HCT116 (cell line): ENCODE measurements at regions not wholly inside any gene's neighbourhood (a gene's known extent, or its start where the extent isn't known, plus 50 kb on each side); places are given as distances from the start of the nearest gene placed in this dataset.

Experiments
- ATAC-seq: fragments of 200-7000 bp; cut with Tn5 transposase; 2 replicates; pipeline ENCODE4 v1.9.1; 2020; ENCODE audit warnings: mild to moderate bottlenecking, moderate library complexity
- BruUV-seq: library from RNA; stranded (reverse); fragments of 400-500 nt; replicated peaks from 2 replicates; lab custom pipeline; 2021; lab: Mats Ljungman, UMichigan
- CTCF ChIA-PET: fragments of 300-600 bp; sonication (Branson Sonifier 250); formaldehyde crosslinking; loops from one replicate; lab custom pipeline; 2021; ENCODE audit warnings: antibody characterized with exemption; lab: Charles Lee
- POLR2A ChIA-PET: fragments of 300-600, 350-600 bp; sonication (Branson Sonifier 250); formaldehyde crosslinking; loops from one replicate; lab custom pipeline; 2021; ENCODE audit warnings: antibody characterized with exemption; lab: Charles Lee
- RAD21 ChIA-PET, 2 experiments: fragments of 300-600 bp; sonication (Branson Sonifier 250); formaldehyde crosslinking; loops; one replicate each; lab custom pipeline; 2023; ENCODE audit warnings: low total read pairs in 2 of 2; ENCODE audit not compliant: uncharacterized antibody in 2 of 2, unreplicated experiment in 2 of 2, low non-redundant PET in 1 of 2; lab: Charles Lee
- DNase-seq: peaks from one replicate; pipeline ENCODE4 v3.0.0-alpha.2; 2010; ENCODE audit warnings: low read depth, low spot score
- H2AFZ ChIP-seq: fragments of 200-600 bp; shearing (Covaris generic), sonication (generic); 2 replicates; pipeline ENCODE4 v1.6.1; 2017; ENCODE audit warnings: low read depth, mixed run types, mixed read lengths, antibody characterized with exemption, low read length; ENCODE audit not compliant: poor library complexity, severe bottlenecking
- H3K27ac ChIP-seq: 2 replicates; pipeline ENCODE4 v1.5.1; 2012; ENCODE audit warnings: low read depth, low read length
- H3K27me3 ChIP-seq: fragments of 200-600 bp; sonication (generic); 2 replicates; pipeline ENCODE4 v1.6.1; 2016; ENCODE audit warnings: mixed run types, low read length, mixed read lengths; ENCODE audit not compliant: insufficient read depth
- H3K36me3 ChIP-seq, 2 experiments: fragments of 200-500 bp in 1 of 2; fragments of 200-600 bp in 1 of 2; sonication (Bioruptor generic) in 1 of 2; sonication (generic) in 1 of 2; 2 replicates each; pipeline versions ENCODE4 v1.5.1 to v1.6.1; 2014 to 2016; ENCODE audit warnings: low read length in 2 of 2, inconsistent platforms in 1 of 2, mixed read lengths in 1 of 2, mixed run types in 1 of 2; ENCODE audit not compliant: insufficient read depth in 2 of 2, control insufficient read depth in 1 of 2
- H3K4me1 ChIP-seq, 2 experiments: fragments of 200-600 bp in 1 of 2; sonication (generic) in 1 of 2; 2 replicates each; pipeline versions ENCODE4 v1.5.1 to v1.6.1; 2012 to 2017; ENCODE audit warnings: low read length in 2 of 2, inconsistent platforms in 1 of 2, mild to moderate bottlenecking in 1 of 2, mixed read lengths in 1 of 2, mixed run types in 1 of 2, moderate library complexity in 1 of 2; ENCODE audit not compliant: insufficient read depth in 2 of 2, control insufficient read depth in 1 of 2
- H3K4me2 ChIP-seq: fragments of 200-600 bp; sonication (generic); 2 replicates; pipeline ENCODE4 v1.6.1; 2017; ENCODE audit warnings: mixed run types, low read length, mixed read lengths
- H3K4me3 ChIP-seq, 2 experiments: fragments of 200-600 bp in 1 of 2; sonication (generic) in 1 of 2; replicated peaks in 1 of 2; 2 replicates each; pipeline ENCODE4 v1.5.1; 2011 to 2016; ENCODE audit warnings: low read length in 2 of 2, control low read depth in 1 of 2, low read depth in 1 of 2, mild to moderate bottlenecking in 1 of 2, mixed read lengths in 1 of 2, mixed run types in 1 of 2
- H3K79me2 ChIP-seq: fragments of 200-600 bp; sonication (generic); 2 replicates; pipeline ENCODE4 v1.6.1; 2017; ENCODE audit warnings: mild to moderate bottlenecking, mixed run types, low read length, moderate library complexity, mixed read lengths; ENCODE audit not compliant: insufficient read depth
- H3K9ac ChIP-seq: fragments of 200-600 bp; sonication (generic); 2 replicates; pipeline ENCODE4 v1.6.1; 2016; ENCODE audit warnings: low read length, mixed read lengths
- H3K9me2 ChIP-seq: fragments of 200-600 bp; sonication (generic), shearing (Covaris generic); 2 replicates; pipeline ENCODE4 v1.6.1; 2017; ENCODE audit warnings: mixed run types, mild to moderate bottlenecking, moderate library complexity; ENCODE audit not compliant: insufficient read depth
- H3K9me3 ChIP-seq, 2 experiments: fragments of 200-500 bp in 1 of 2; fragments of 200-600 bp in 1 of 2; sonication (Bioruptor generic) in 1 of 2; sonication (generic) in 1 of 2; 2 replicates each; pipeline ENCODE4 v1.6.1; 2014 to 2017; ENCODE audit warnings: low read length in 2 of 2, mixed read lengths in 2 of 2, inconsistent platforms in 1 of 2, low read depth in 1 of 2, mild to moderate bottlenecking in 1 of 2, mixed run types in 1 of 2, moderate library complexity in 1 of 2; ENCODE audit not compliant: control insufficient read depth in 1 of 2, insufficient read depth in 1 of 2
- H4K20me1 ChIP-seq: fragments of 200-600 bp; sonication (generic), shearing (Covaris generic); 2 replicates; pipeline ENCODE4 v1.6.1; 2017; ENCODE audit warnings: mixed run types, mild to moderate bottlenecking, moderate library complexity; ENCODE audit not compliant: insufficient read depth
- CEBPB ChIP-seq: IDR thresholded peaks from 2 replicates; pipeline ENCODE4 v1.6.1; 2012; ENCODE audit warnings: low read depth
- EGR1 ChIP-seq: IDR thresholded peaks from 2 replicates; pipeline ENCODE4 v1.6.1; 2012; ENCODE audit warnings: low read depth
- EZH2 ChIP-seq: fragments of 200-600 bp; sonication (generic); IDR thresholded peaks from 2 replicates; pipeline ENCODE4 v1.6.1; 2017; ENCODE audit warnings: antibody characterized with exemption, mixed run types
- RAD21 ChIP-seq: IDR thresholded peaks from 2 replicates; pipeline ENCODE4 v1.6.1; 2012; ENCODE audit warnings: low read depth, mild to moderate bottlenecking
- TCF7L2 ChIP-seq: IDR thresholded peaks from 2 replicates; pipeline ENCODE4 v1.7.0; 2011; ENCODE audit warnings: borderline replicate concordance, inconsistent platforms; ENCODE audit not compliant: insufficient read depth, insufficient read length; ENCODE audit errors: extremely low read depth
- YY1 ChIP-seq: IDR thresholded peaks from 2 replicates; pipeline ENCODE4 v1.6.1; 2011; ENCODE audit warnings: low read length, low read depth, moderate library complexity, mild to moderate bottlenecking; ENCODE audit not compliant: insufficient replicate concordance; ENCODE audit errors: extremely low read depth
- ZFX ChIP-seq: fragments of 450-650 bp; IDR thresholded peaks from 2 replicates; pipeline ENCODE4 v1.6.1; 2017
- ZNF274 ChIP-seq: fragments of 200-500 bp; sonication (Bioruptor generic); IDR thresholded peaks from 2 replicates; pipeline ENCODE4 v1.6.1; 2014; ENCODE audit warnings: mild to moderate bottlenecking, low read depth, low read length, inconsistent platforms
- intact Hi-C: fragments of 100-400 bp; cut with micrococcal nuclease; formaldehyde crosslinking; loops from 2 replicates; pipeline ENCODE4 v1.10.0; 2022
- TF ChIP-seq, protein P1 (sequence below): IDR thresholded peaks from 2 replicates; pipeline ENCODE4 v1.6.1; 2012

DNA sequence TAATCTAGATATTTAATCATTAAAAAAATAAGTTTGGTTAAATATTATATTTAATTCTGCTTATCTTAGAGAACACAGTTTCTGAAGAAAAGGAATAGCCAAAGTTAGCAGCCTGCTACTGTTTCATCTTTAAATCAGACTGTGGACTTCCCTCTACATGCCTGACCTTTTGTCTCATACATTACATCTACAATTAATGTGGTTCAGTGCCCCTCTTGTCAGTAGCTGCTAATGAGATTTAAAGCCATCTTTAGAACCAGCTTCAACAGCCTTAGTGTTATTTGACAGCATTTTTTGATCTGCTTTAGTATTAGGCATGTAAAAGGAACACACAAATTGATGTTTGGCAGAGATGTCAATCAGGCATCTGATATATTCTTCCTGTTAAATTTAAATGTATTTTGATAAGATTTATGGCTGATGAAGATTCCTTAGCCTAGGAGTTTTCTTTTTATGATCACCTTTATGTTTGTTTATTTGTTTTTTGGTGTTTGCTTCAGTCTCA lies 1925.8 kb upstream of the PRR20A start:
- ChIA-PET RAD21 (no interaction called here), CTCF (no interaction called here), POLR2A (no interaction called here)
- H3K36me3 ChIP-seq: no peaks in the 10 kb centered on the region
- no peaks in the 10 kb centered on the region for H3K4me1 ChIP-seq
- no peaks in the 10 kb centered on the region for H3K79me2 ChIP-seq
- no peaks in the 10 kb centered on the region for H3K9me2 ChIP-seq
- BruUV-seq: no TSS peak
- no peak overlapping the region for H3K9ac ChIP-seq
- H3K9me3 ChIP-seq: peaks cover 20 to 21% of the 10 kb centered on the region in 2 experiments; a peak in 3 of 4 replicates
- DNase-seq: no peak
- H3K4me2 ChIP-seq: no peak overlapping the region
- H3K27ac ChIP-seq: no peak overlapping the region
- ATAC-seq: no peak
- H3K27me3 ChIP-seq: no peaks in the 10 kb centered on the region
- intact Hi-C loops: no loop called here
- no peaks in the 10 kb centered on the region for H4K20me1 ChIP-seq
- TF ChIP-seq YY1 (no peak), ZNF274 (no peak), RAD21 (no peak), CEBPB (no peak), EGR1 (no peak), ZFX (no peak), EZH2 (no peak), TCF7L2 (no peak)
- TF ChIP-seq, all 23 proteins: peak for 0
- Histone ChIP-seq H2AFZ (no peak overlapping the region), H3K4me3 (no peak overlapping the region)

DNA sequence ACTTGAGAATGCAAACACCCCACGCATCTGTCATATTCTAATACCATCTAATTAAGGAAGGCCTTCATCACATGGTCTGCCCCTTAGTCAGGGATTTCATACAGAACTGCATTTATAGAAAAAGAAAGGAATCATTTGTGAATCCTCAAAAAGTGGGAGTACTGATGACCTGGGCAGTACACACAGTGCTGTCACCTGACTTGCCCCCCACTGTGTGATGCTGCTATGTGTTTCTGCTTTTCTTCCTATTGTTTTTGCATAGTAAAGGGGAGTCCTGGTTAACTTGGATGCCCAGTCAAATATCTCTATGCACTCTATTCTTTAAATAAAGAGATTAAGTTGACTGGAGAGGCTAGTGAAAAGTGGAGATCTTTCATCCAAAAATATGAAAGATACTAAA lies 1921.2 kb upstream of the PRR20A start:
- H3K9me2 ChIP-seq: no peaks in the 10 kb centered on the region
- no peak overlapping the region for H3K4me3 ChIP-seq
- ChIA-PET RAD21 (no interaction called here), POLR2A (no interaction called here), CTCF (no interaction called here)
- BruUV-seq: no TSS peak
- H3K9me3 ChIP-seq: peaks cover 15 to 23% of the 10 kb centered on the region in 2 experiments; a peak in 3 of 4 replicates
- no peak overlapping the region for H3K27ac ChIP-seq
- no peak for DNase-seq
- ATAC-seq: no peak
- TF ChIP-seq, protein P1, sequence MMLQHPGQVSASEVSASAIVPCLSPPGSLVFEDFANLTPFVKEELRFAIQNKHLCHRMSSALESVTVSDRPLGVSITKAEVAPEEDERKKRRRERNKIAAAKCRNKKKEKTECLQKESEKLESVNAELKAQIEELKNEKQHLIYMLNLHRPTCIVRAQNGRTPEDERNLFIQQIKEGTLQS: no peak
- H3K79me2 ChIP-seq: no peaks in the 10 kb centered on the region
- no peaks in the 10 kb centered on the region for H3K27me3 ChIP-seq
- H3K9ac ChIP-seq: no peak overlapping the region
- no peaks in the 10 kb centered on the region for H4K20me1 ChIP-seq
- no peak overlapping the region for H2AFZ ChIP-seq
- H3K36me3 ChIP-seq: no peaks in the 10 kb centered on the region
- H3K4me2 ChIP-seq: no peak overlapping the region
- no peaks in the 10 kb centered on the region for H3K4me1 ChIP-seq
- intact Hi-C loops: no loop called here
